NCI-H446 (cell line): ENCODE measurements at regions not wholly inside any gene's neighbourhood (a gene's known extent, or its start where the extent isn't known, plus 50 kb on each side); places are given as distances from the start of the nearest gene placed in this dataset.
A peak's percentile ranks its signal among the peaks of the same experiment; 100 is the strongest.

Experiments
- DNase-seq, 2 experiments: peaks; one replicate each; lab custom pipeline; 2025; lab: John Stamatoyannopoulos, UW

- no peak for DNase-seq
These were observed 269.5 kb downstream of the MAP2K4 start for GRCh38 chr17:12290207-12290606.

GRCh38 chr17:12296209-12296625, 275.5 kb downstream of the MAP2K4 start:
- DNase-seq = peak in 1 of 2 experiments; percentile 20

DNA sequence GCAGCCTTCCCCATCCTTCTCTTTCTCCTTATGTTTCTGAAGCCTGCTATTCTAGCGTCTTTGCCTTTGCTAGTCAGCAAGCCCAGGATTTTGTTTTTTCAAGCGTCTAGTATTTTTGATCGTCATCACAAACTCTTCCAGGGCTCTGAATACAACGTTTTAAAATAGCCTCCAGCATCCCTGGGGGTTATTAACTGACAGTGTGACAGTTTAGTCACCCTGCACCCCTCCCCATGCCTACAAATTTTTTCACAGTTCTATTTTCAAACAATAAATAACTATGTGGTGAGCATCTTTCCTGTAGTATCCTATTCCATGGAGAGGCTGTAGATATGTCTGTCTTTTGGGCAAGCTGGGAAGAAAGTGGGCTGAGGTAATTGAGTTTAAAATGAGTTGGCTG, 280.9 kb downstream of the MAP2K4 start:
- DNase-seq = no peak

GRCh38 chr17:12302711-12303110, 282.0 kb downstream of the MAP2K4 start:
- DNase-seq = no peak

DNA sequence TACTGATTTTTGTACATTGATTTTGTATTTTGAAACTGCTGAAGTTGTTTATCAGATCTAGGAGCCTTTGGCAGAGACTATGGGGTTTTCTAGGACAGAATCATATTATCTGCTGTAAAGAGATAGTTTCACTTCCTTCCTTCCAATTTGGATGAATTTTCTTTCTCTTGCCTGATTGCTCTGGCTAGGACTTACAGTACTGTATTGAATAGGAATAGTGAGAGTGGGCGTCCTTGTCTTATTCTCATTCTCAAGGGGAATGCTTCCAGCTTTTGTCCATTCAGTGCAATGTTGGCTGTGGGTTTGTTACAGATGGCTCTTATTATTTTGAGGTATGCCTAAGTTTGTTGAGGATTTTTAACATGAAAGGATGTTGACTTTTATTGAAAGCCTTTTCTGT, 290.1 kb downstream of the MAP2K4 start:
- no peak for DNase-seq

DNA sequence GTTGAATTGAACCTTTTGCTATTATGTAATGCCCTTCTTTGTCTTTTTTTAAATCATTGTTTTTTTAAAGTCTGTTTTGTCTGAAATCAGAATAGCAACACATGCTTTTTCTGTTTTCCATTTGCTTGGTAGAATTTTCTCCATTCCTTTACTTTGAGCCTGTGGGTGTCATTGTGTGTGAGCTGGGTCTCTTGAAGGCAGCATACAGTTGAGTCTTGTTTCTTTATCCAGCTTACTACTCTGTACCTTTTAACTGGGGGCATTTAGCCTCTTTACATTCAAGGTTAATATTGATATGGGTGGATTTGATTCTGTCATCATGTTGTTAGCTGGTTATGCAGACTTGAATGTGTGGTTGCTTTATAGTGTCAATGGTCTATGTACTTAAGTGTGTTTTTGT, 292.0 kb downstream of the MAP2K4 start:
- no peak for DNase-seq

DNA sequence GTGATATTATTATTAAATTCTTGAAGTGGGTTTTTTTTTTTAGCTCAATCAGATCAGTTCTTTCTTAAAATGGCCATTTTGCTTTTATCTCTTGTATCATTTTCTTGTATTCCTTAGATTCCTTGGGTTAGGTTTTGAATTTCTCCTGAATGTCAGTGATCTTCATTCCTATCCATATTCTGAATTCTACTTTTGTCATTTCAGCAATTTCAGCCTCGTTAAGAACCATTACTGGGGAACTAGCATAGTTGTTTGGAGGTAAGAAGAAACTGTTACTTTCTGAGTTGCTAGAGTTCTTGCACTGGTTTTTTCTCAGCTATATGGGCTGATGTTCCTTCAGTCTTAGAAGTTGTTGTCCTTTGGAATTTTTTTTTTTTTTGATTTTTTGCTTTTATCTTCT, 293.1 kb downstream of the MAP2K4 start:
- no peak for DNase-seq

DNA sequence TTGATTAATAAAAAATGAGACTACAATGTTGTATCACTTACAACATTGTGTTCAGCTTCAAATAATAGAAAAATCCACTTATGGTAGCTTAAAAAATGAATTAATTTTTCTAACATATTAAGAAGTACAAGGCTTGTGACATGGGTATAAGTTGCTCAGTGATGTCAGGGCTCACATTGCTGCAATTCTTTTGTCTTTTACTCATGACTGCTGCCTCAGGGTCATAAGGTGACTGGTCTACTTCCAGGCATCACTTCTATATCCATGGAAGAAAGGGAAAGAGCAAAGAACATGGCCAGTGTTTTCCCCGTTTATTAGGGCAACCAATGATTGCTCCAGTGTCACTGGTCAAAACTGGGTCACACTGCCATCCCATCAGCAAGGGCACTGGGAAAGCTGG, 295.3 kb downstream of the MAP2K4 start:
- DNase-seq = no peak

GRCh38 chr17:12318571-12319266, 298.0 kb downstream of the MAP2K4 start:
- DNase-seq = no peak

DNA sequence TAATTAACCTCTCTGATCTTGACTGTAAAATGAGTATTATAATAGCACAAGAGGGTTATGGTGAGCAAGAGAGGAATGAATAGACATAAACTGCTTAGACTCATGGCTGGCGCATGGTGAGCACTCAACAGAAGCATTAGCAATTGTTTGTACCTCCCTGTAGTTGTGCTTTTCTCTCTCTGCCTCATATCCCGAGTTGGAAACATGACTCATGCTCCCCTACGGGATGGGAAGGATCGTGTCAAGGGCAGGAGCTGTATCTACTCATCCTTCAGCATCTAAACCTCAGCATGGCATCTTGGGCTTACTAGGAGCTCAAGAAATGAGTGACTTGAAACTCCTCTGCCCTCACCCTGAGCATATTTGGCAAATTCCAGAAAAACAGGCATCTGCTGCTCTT, 299.6 kb downstream of the MAP2K4 start:
- DNase-seq = no peak

- DNase-seq = no peak
These were observed 307.5 kb downstream of the MAP2K4 start for GRCh38 chr17:12328204-12328603.

DNA sequence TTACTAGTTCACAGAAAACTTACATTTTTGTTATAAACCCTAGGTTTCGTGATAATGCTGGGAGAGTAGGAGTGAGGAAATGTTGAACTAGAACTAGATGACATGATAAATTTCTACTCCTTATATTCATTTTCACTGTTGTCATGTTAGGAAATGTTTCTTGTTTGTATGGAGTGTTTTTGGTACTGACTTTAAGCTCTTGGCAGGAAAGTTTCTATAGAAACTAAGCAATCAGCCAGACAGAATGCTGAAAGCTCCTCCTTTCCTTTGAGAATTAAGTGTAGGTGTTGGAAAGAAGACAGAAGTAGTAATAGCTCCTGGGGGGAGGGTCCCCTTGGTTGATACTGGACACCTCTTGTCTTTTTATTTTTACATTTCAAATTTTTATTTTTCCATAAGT, 309.8 kb downstream of the MAP2K4 start:
- no peak for DNase-seq

DNA sequence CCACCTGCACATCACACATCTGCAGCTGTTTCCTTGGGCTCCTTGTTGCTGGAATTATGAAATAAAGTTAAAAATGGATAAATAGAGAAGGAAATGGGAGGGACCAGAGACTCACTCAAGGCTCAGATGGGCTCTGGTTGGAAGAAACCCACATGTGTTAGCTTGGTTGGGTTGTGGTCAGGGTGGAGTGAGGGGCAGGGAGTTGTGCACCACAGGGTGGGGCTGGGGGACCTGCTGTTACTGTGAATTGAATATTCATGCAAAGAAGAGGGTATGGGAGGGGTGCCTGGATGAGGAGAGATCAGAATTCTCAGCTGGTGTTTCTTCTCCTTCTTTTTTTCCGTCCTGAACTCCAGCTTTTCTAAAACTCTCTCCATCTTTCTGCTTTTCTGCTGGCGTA, 320.7 kb downstream of the MAP2K4 start:
- no peak for DNase-seq

DNA sequence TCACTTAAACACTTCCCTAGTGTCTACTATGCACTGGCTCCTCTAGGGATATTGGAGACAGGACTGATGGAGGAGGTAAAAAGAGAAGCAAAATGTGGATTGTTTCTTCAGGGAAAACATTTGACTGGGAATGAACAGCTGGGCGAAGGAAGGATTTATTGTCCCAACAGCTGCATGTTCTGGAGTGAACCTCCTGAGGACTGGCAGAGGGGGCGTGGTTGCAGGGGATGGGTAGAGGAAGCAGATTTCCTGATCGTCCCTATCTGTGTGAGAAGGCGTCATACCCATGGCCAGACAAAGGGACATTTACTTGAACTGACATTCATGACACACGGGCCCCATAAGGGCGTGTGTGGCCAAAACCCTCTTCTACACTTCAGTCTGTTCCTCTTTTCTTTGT, 321.5 kb downstream of the MAP2K4 start:
- DNase-seq = no peak

- no peak for DNase-seq
These were observed 322.1 kb downstream of the MAP2K4 start for GRCh38 chr17:12342609-12343435.

- no peak for DNase-seq
These were observed 317.2 kb upstream of the MYOCD start for GRCh38 chr17:12348476-12348875.

- DNase-seq = no peak
These were observed 316.4 kb upstream of the MYOCD start for GRCh38 chr17:12349297-12349696.

- no peak for DNase-seq
These were observed 313.6 kb upstream of the MYOCD start for GRCh38 chr17:12352127-12352526.

DNA sequence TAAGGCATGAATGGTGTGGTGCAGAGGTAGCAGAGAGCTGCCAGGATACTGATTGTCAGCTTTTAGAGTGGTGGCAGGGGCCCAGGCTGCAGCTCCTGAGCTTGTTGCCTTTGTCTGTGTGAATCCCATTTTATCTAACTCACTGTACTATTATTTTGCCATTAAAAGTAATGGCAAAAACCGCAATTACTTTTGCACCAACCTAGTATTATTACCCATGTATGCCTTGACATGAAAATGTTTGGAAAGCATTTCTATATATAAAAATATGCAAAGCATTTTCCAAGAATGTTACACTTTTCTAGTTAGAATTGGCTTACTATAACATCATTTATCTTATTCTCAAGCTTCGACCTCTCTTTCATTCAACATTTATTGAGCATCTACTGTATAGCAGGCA, 308.1 kb upstream of the MYOCD start:
- no peak for DNase-seq

DNA sequence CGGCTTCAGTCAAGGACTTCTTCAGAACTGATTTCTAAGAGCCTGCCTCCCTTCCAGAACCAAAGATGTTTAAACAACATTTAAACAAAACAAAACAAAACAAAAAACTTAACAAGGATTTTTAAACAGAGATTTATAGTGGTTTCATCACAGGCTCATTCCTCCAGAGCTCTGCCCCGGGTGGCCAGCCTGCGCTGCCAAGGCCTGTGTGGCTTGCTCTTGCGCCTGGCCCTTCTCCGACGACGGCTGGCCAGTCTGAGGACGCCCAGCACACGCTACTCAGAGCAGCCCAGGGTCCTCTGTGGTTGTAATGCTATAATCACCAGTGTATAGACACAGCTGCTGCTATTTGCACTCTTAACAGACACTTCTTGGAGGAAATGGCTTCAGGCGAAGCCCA, 307.2 kb upstream of the MYOCD start:
- no peak for DNase-seq

DNA sequence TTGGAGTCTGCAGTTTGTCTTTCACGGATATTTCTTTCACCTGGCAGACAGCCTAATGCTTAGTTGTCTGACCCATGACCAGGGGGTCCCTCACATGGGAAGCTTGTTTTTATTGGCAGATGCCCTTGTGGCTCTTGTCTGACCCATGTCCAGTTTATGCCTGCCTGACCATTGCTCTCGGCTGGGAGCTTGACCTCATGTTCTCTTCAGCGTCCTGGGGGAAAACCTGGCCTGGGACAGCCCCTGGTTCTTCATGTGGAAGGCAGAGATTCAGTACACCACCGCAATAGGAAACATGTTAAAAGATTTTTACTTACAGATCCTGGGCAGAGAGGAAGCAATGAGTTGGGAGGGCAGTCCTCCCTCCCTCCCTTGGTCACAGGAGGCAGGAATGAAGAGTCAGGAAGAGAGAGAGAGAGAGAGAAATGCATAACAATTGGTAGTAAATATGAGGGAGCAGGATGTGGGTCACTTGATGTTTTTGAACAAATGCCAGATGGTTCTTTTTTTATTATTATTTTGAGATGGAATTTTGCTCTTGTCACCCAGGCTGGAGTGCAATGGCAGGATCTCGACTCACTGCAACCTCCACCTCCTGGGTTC, 302.7 kb upstream of the MYOCD start:
- DNase-seq = no peak

GRCh38 chr17:12365805-12366204, 299.9 kb upstream of the MYOCD start:
- DNase-seq = no peak

GRCh38 chr17:12369065-12369464, 296.6 kb upstream of the MYOCD start:
- DNase-seq = no peak
